Parathyroid adenoma (tissue), 2 donors: ENCODE measurements at regions not wholly inside any gene's neighbourhood (a gene's known extent, or its start where the extent isn't known, plus 50 kb on each side); places are given as distances from the start of the nearest gene placed in this dataset.

Source experiments
- H2AFZ ChIP-seq: fragments of 300-600 bp; sonication (generic); one replicate; pipeline ENCODE4 v1.7.0; 2017; ENCODE audit warnings: antibody characterized with exemption, mild to moderate bottlenecking
- H3K27ac ChIP-seq: fragments of 300-600 bp; sonication (generic); one replicate; pipeline ENCODE4 v1.7.0; 2017
- H3K27me3 ChIP-seq: fragments of 300-600 bp; sonication (generic); one replicate; pipeline ENCODE4 v1.7.0; 2017; ENCODE audit warnings: low read length; ENCODE audit not compliant: control insufficient read depth, insufficient read depth
- H3K36me3 ChIP-seq: fragments of 300-600 bp; sonication (generic); one replicate; pipeline ENCODE4 v1.7.0; 2017; ENCODE audit warnings: low read length; ENCODE audit not compliant: control insufficient read depth, insufficient read depth
- H3K4me1 ChIP-seq: fragments of 300-600 bp; sonication (generic); one replicate; pipeline ENCODE4 v1.7.0; 2017; ENCODE audit warnings: control low read depth
- H3K4me2 ChIP-seq: fragments of 300-600 bp; sonication (generic); one replicate; pipeline ENCODE4 v1.7.0; 2017; ENCODE audit warnings: low read length
- H3K4me3 ChIP-seq: fragments of 300-600 bp; sonication (generic); one replicate; pipeline ENCODE4 v1.7.0; 2017; ENCODE audit warnings: low read depth, low read length
- H3K79me2 ChIP-seq: fragments of 300-600 bp; sonication (generic); one replicate; pipeline ENCODE4 v1.7.0; 2017; ENCODE audit warnings: control low read depth
- H3K9ac ChIP-seq: fragments of 300-600 bp; sonication (generic); one replicate; pipeline ENCODE4 v1.7.0; 2017; ENCODE audit warnings: mild to moderate bottlenecking
- H3K9me3 ChIP-seq: fragments of 300-600 bp; sonication (generic); one replicate; pipeline ENCODE4 v1.7.0; 2017; ENCODE audit warnings: low read length; ENCODE audit not compliant: control insufficient read depth
- CTCF ChIP-seq: fragments of 300-600 bp; sonication (generic); IDR thresholded peaks from one replicate; pipeline ENCODE4 v1.7.0; 2017; ENCODE audit warnings: antibody characterized with exemption, mild to moderate bottlenecking
- donor health status: primary hyperparathyroidism.

GRCh38 chr9:13597004-13597403 lies 317.5 kb upstream of the MPDZ start:
- Histone ChIP-seq H2AFZ (no peak overlapping the region), H3K79me2 (no peaks in the 10 kb centered on the region), H3K36me3 (no peaks in the 10 kb centered on the region), H3K4me3 (no peak overlapping the region), H3K4me1 (no peaks in the 10 kb centered on the region), H3K27me3 (no peaks in the 10 kb centered on the region), H3K9me3 (no peaks in the 10 kb centered on the region), H3K27ac (no peak overlapping the region), H3K9ac (no peak overlapping the region), H3K4me2 (no peak overlapping the region)
- TF ChIP-seq CTCF, result no peak

GRCh38 chr9:13596383-13596970 lies 317.0 kb upstream of the MPDZ start:
- H3K27ac ChIP-seq, result no peak overlapping the region
- no peak for TF ChIP-seq CTCF

GRCh38 chr9:13590996-13591395 lies 311.5 kb upstream of the MPDZ start:
- H3K4me1 ChIP-seq, result no peaks in the 10 kb centered on the region
- no peak for TF ChIP-seq CTCF
- H3K27ac ChIP-seq, result no peak overlapping the region
- H3K4me3 ChIP-seq, result no peak overlapping the region
- no peaks in the 10 kb centered on the region for H3K9me3 ChIP-seq
- no peaks in the 10 kb centered on the region for H3K36me3 ChIP-seq
- no peak overlapping the region for H3K9ac ChIP-seq
- H3K79me2 ChIP-seq, result no peaks in the 10 kb centered on the region
- H2AFZ ChIP-seq, result no peak overlapping the region
- no peak overlapping the region for H3K4me2 ChIP-seq
- H3K27me3 ChIP-seq, result no peaks in the 10 kb centered on the region

More at GRCh38 chr9:13596383-13596970, 317.0 kb upstream of the MPDZ start:
- Histone ChIP-seq H2AFZ (no peak overlapping the region), H3K4me3 (no peak overlapping the region), H3K36me3 (no peaks in the 10 kb centered on the region), H3K79me2 (no peaks in the 10 kb centered on the region), H3K9ac (no peak overlapping the region), H3K4me2 (no peak overlapping the region), H3K4me1 (no peaks in the 10 kb centered on the region), H3K27me3 (no peaks in the 10 kb centered on the region), H3K9me3 (no peaks in the 10 kb centered on the region)

GRCh38 chr9:13589034-13589737 lies 309.7 kb upstream of the MPDZ start:
- H3K9ac ChIP-seq, result no peak overlapping the region
- no peak for TF ChIP-seq CTCF
- H3K79me2 ChIP-seq, result no peaks in the 10 kb centered on the region
- no peak overlapping the region for H3K27ac ChIP-seq
- H2AFZ ChIP-seq, result no peak overlapping the region
- no peaks in the 10 kb centered on the region for H3K36me3 ChIP-seq
- H3K9me3 ChIP-seq, result no peaks in the 10 kb centered on the region
- H3K27me3 ChIP-seq, result no peaks in the 10 kb centered on the region
- no peak overlapping the region for H3K4me3 ChIP-seq
- H3K4me2 ChIP-seq, result no peak overlapping the region
- no peaks in the 10 kb centered on the region for H3K4me1 ChIP-seq
